ENCODE measurements at regions not wholly inside any gene's neighbourhood (a gene's known extent, or its start where the extent isn't known, plus 50 kb on each side); places are given as distances from the start of the nearest gene placed in this dataset.

DNA sequence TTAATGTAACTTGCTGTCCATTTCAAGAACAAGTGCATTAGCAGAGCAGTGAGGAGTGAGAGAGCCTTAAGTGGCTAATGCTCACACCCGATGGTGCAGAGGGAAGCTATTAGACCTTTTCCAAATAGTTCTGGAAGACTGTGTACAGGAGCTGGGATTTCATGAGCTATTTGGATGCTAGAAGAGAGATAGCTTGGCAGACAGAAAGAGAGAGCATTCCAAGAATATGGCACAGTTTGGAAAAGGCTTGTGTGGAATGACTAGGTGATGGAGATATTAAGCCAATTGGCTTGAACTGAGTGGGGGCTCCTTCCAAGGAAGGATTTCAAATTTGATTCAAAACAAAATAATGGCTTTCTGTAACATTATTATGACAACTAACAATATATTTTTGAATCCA lies 1097.2 kb upstream of the TENM3 start:
- TF ChIP-seq POLR2AphosphoS5 (IDR thresholded peaks at IDR 0.05; ENCODE audit: low read depth, low read length): no peak
- TF ChIP-seq TAF1 (IDR thresholded peaks at IDR 0.05; ENCODE audit: borderline replicate concordance, low read depth, low read length): no peak
- TF ChIP-seq POLR2A (IDR thresholded peaks at IDR 0.05; ENCODE audit: low read depth, low read length): no peak
